GM18498 (cell line): ENCODE measurements at regions not wholly inside any gene's neighbourhood (a gene's known extent, or its start where the extent isn't known, plus 50 kb on each side); places are given as distances from the start of the nearest gene placed in this dataset.
"Not testable (repeated sequence)": the region's sequence is repeated elsewhere in the genome, so short reads cannot be mapped to it uniquely, and the experiment has no call there.

Experiments used
- ATAC-seq: cut with Tn5 transposase; IDR thresholded peaks from one replicate; pipeline ENCODE4 v1.9.1; 2021; ENCODE audit warnings: mild to moderate bottlenecking, moderate library complexity; ENCODE audit not compliant: unreplicated experiment

GRCh38 chr21:27814226-27814625 lies 847.3 kb upstream of the ADAMTS5 start:
- ATAC-seq: no peak

GRCh38 chr21:27813750-27814149 lies 846.9 kb upstream of the ADAMTS5 start:
- ATAC-seq: no peak

- ATAC-seq: no peak
Measured at GRCh38 chr21:27813344-27813743, 846.5 kb upstream of the ADAMTS5 start.

DNA sequence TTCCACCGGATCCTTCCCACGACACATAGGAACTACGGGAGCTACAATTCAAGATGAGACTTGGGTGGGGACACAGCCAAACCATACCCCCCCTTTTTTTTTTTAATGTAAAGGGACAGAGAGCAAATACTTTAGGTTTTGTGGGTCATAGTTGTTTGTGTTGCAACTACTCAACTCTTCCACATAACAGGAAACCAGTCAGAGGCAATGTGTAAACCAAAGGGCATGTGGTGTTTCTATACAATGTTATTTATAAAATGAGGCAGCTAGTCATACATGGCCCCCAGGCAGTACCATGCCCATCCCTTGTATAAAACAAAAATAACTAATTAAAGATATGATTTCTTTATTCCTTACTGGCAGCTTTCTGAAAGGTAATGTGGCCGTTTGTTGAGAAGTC lies 845.4 kb upstream of the ADAMTS5 start:
- no peak for ATAC-seq

DNA sequence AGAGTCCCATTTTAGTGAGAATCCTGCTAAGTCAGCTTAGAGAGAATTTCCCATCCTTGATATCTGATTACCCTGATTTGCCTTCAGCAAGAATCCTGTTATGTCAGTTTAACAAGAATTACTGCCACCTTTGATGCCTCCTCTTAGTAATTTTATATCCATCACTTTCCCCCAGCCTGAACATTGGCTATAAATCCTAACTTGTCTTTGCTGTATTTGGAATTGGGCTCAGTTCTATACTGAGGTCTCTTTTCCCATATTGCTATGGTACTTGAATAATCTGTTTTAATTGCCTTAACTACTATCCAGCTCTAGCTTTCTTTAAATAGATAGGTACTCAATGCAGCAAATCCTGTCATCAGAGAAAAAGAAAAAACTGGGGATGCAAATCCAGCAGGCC lies 842.0 kb upstream of the ADAMTS5 start:
- no peak for ATAC-seq

DNA sequence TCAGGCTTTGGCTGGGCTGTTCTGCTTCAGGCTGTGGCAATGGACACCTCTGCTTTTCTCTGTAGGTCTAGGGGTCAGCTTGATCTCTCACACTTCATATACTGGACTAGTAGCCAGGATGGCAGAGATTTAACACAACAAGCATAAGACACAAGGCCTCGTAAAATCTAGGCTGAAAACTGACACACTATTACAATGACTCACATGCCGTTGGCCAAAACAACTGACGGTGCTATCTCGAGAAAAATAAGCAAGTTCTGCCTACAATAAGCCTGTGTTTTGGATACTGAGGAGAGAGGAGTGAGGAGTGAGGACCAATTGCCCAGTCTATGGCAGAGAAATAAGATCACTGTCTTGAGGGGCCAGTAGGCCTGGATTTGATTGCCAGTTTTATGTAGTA lies 840.7 kb upstream of the ADAMTS5 start:
- no peak for ATAC-seq

- no peak for ATAC-seq
Measured at GRCh38 chr21:27806281-27806680, 839.4 kb upstream of the ADAMTS5 start.

- no peak for ATAC-seq
Measured at GRCh38 chr21:27805696-27806095, 838.8 kb upstream of the ADAMTS5 start.

- no peak for ATAC-seq
Measured at GRCh38 chr21:27804515-27804914, 837.6 kb upstream of the ADAMTS5 start.

GRCh38 chr21:27803571-27803970 lies 836.7 kb upstream of the ADAMTS5 start:
- ATAC-seq: no peak

GRCh38 chr21:27802816-27803475 lies 836.1 kb upstream of the ADAMTS5 start:
- ATAC-seq: no peak

- ATAC-seq: no peak
Measured at GRCh38 chr21:27799861-27800260, 833.0 kb upstream of the ADAMTS5 start.

DNA sequence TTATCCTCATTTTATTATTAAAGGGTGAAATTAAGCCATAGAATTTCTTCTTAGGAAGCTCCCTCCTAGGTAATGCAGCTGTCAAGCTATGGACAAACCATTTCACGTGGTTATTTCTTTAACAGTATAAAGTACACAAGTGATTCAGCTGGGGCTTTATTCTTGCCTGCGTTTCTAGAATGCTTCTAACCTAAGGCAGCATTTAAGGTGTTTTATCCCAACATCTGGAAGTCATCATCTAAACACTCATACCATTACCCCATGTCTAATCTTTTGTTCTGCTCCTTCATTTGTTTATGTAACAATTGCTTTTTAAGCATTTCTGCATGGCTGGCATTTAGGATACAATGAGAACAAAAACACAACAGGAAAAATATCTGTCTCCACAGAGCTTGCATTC lies 829.2 kb upstream of the ADAMTS5 start:
- no peak for ATAC-seq

GRCh38 chr21:27795418-27795817 lies 828.5 kb upstream of the ADAMTS5 start:
- no peak for ATAC-seq

DNA sequence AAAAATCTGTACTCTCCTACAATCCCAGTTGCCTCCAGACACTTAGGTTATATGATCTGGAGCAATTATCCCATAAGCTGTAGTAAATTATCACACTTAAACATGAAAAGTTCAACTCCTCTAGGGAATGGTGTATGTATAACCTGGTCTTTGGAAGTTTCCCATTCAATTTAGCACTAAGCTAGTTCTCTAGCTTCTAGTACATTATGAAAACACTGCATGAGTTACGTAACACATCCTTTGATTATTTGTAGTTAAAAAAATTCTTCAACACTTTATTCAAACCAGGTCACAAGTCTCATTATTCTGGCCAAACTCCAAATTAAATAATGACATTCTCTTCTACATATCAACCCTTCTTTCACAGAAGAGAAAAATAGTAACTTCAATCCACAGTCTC lies 827.0 kb upstream of the ADAMTS5 start:
- no peak for ATAC-seq

DNA sequence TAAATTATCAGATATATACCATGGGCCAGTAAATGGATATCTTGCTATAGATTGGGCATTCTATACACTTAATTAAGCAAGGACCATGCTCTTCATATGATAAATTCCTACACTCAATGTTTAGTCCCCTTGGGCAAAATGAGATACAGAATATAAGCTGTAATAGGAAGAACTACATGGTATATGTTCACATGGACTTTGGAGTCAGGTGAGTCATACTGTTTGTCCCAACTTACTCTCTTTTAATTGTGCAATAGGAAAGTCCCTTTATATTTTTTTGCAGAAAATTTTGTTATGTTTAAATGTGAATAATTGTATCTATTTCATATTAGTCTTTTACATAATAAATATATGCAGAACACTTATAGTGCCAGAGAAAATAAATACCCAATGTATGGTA lies 820.2 kb upstream of the ADAMTS5 start:
- ATAC-seq: no peak

DNA sequence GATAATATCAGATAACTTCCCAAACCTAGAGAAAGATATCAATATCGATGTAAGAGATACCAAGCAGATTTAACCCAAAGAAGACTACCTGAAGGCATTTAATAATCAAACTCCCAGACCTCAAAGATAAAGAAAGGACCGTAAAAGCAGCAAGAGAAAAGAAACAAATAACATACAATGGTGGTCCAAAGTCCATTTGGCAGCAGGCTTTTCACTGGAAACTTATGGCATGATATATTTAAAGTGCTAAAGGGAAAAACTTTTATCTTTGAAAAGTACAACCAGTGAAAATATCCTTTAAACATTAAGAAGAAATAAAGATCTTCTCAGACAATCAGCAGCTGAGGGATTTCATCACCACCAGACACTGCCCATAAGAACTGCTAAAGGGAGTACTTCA lies 812.7 kb upstream of the ADAMTS5 start:
- no peak for ATAC-seq

GRCh38 chr21:27776925-27777553 lies 810.2 kb upstream of the ADAMTS5 start:
- no peak for ATAC-seq

- no peak for ATAC-seq
Measured at GRCh38 chr21:27772816-27773215, 805.9 kb upstream of the ADAMTS5 start.

DNA sequence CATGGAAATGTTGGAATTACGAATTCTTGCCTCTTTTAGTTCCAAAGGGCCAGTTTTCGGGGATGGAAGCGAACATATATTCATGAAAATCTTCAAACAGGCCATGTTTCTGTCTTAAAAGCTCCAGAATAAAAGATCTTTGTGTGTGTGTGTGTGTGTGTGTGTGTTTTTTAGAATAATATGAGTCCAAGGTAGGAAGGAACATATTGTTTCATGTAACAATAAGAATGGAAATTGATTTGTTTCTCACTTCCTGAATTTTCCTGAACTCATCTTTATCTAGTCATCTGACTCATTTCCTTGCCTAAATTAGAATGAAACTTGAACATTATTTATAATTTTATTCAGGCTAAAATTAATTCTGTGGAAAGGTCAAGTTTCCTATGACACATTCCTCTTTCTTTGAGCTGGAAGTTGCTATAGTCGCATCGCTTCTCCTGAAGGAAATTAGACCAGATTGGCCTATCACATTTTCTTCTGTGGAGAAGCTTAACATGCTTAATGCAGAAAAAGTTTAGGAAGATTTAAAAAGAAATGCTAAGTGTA lies 805.1 kb upstream of the ADAMTS5 start:
- ATAC-seq: no peak

DNA sequence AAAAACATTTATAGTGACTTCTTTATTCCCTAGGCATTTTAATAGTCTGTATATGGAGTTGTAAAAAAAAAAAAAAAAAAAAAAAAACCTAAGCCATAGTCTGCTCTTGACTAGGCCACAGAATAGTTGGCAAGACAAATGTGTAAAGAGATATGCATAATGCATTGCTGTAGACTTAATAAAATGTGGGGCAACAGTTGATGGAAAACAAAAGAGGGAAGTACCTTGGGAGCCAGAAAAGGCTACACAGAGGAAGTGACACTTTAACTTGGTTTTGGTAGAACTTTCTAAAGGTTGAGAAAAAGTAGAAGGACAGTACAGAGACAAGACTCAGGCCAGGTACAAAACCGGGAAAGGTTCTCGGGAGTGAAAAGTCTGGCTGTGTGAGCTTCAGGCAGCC lies 802.9 kb upstream of the ADAMTS5 start:
- no peak for ATAC-seq

GRCh38 chr21:27768046-27768637 lies 801.3 kb upstream of the ADAMTS5 start:
- not testable (repeated sequence) for ATAC-seq
